ENCODE measurements at regions not wholly inside any gene's neighbourhood (a gene's known extent, or its start where the extent isn't known, plus 50 kb on each side); places are given as distances from the start of the nearest gene placed in this dataset.

DNA sequence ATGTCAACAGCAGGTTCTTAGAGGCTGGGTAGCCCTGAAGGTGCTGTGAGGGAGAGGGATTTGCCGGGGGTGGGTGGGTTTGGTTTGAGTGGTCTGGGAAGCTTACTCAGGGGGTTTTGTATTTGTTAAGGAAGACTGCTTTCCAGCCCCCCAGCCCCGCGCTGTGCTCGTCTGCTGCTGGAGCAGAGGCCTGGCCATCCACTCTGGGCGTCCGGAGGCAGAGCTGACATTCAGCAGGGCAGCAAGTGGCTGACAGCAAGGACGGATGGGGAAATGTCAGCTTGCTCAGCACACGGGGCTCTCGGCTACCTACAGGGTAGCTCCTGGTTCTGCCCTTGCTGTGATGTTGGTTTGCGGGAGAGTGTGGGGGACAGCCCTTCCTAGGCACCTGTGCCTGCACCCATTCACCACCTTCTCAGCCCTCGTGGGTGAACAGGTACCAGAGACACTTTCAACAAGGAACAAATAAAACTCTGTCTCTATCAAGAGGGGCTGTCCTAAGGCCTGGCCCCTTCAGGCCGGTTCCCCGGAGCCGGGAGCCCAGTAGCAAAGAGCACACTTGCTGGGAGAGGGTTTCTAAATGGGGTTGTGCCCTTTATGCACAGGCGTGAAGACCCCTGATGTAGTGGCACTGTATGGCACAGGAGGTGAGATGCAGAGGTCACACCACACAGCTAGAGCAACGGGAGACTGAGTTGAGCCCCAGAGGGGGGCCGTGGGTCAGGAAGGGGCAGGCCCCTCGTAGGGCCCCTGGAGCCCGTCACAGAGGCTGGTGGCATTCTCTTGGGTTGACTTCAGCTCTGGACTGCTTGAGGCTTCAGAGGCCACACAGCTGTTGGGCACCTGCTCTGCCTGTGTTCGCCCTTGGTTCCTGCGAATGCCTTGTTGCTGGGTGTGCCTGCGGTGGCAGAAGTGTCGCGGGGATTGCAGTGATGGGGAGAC is 72.2 kb upstream of the SHH start:
- no peak for DNase-seq (ENCODE audit: extremely low read depth, low read depth)

DNA sequence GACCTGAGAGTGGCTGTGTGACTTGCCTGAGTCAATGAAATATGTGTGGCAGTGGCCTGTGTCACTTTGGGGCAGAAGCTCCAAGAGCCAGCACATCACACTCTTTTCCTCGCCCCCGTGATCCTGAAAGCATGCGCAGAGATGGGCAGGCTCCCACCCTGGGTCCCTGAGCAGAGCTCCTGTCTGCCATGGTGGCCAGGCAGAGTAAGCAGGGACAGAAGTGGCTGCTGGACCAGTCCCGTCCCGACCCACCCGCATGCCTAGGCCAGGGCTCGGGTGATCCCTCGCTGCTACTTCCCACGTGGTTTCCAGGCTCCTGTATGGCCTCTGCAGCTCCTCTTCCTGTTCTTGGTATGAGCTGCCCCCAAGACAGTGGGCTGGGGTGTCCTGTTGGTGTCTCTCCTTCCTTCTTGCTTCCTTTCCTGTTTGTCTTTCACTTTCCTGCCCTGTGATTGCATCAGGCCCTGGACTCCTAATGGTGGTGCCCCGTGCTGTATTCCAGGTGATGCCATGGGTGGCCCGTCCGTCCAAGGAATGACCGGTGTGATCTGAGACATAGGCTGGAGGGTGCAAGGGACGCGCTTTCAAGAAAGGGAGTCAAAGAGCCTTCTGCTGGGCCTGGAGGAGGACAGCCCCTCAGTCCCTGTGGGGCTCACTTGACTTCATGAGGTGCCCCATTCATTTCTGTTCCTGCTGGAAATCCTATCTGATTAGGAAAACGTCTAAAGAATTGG is 71.4 kb upstream of the SHH start:
- no peak for DNase-seq (ENCODE audit: extremely low read depth, low read depth)

DNA sequence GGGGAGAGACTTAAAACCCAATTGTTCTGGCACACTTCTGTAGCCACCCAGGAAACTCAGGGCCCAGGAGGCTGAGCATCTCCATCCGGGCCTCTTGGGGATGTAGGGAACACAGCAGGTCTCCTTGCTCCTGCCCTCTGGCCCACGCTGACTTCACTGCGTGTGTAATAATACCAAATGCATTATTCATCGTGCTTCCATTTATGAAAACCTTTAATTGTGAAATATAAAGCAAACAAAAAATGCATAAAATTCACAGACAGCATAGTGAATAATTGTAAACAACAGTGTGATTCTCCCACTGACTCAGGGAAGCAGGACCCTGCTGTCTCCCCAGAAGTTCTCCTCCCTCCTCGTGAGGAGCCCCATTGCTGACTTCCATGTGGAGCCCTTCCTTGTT is 70.3 kb upstream of the SHH start:
- no peak for DNase-seq (ENCODE audit: extremely low read depth, low read depth)

DNA sequence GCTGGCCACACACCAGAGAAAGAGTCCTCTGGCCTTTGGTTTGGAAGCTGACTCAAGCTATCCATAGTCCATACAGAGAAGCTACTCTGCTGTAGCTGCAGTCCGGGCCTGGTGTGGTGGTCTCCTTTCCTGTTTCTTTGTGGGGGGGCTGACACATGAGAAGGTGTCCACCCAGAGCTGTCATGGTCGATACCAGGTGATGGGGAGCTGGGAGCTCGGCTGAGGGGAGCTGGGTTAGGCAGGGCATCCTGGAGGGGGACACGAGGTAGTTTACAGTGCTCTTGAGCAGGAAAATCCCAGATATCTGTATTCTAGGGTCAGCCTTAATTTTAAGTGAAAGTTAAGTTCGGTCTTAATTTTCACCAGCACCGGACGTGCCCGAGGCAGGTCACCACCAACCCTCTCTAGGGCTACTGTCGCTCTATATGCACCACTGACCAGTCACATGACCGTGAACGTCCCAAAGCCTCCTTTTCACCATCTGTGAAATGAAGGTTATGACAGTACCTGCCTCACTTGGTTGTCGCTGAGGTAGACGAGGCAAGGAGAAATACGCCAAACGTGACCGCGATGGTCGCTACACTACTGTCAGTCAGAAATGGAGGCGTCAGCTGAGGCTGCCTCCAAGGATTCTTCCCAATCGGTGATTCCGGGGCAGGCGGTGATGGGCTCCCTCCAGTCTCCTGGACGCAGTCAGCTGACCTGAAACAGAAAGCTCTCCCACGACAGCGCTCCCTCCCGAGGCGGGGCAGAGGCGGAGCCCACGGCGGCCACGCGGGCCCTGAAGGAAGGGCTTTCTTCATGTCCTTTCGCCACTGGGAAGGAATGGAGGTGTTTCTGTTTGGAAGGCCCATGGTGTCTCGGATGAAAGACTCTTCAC is 69.4 kb upstream of the SHH start:
- no peak for DNase-seq (ENCODE audit: extremely low read depth, low read depth)

- DNase-seq (ENCODE audit: extremely low read depth, low read depth): no peak
Observed at GRCh38 chr7:155880721-155881120, 68.5 kb upstream of the SHH start.

DNA sequence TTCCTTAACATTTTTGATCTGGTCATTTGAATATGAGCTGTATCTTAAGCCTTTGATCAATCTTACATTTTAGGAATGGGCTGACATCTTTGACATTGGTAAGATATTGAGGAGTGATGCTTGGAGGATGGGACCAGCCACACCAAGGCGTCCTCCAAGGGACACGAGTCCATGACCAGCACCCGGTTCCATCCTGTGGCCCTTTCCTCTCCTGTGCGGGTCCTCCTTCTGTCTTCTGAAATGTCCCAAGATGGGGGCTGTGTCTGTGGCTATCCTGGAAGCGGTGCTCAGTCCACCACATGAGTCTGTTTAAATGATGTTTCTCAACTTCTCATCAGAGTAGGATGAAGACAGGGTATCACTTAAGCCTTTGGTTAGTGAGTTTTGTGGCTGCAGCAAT is 67.3 kb upstream of the SHH start:
- DNase-seq (ENCODE audit: extremely low read depth, low read depth): no peak

DNA sequence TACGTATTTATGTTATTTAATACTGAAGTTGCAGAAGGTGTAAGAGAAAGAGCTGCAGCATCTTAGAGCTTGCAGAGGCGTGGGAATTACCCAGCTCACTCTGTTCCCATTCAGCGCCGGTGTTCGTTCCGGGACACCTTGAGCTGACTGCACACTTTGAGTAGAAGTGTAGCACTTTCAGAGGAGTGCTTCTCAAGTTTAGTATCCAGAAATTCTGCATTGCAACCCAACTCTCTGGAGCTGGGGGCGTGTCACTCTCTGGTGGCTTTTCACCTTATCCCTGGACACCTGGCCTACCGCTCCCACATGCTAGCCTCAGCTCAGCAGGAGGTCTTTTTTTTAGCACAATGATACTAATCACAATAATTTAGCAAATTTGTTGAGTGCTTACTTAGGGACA is 66.4 kb upstream of the SHH start:
- no peak for DNase-seq (ENCODE audit: extremely low read depth, low read depth)

GRCh38 chr7:155878250-155878649 is 66.0 kb upstream of the SHH start:
- DNase-seq (ENCODE audit: extremely low read depth, low read depth): no peak

- no peak for DNase-seq (ENCODE audit: extremely low read depth, low read depth)
Observed at GRCh38 chr7:155877167-155877566, 64.9 kb upstream of the SHH start.

DNA sequence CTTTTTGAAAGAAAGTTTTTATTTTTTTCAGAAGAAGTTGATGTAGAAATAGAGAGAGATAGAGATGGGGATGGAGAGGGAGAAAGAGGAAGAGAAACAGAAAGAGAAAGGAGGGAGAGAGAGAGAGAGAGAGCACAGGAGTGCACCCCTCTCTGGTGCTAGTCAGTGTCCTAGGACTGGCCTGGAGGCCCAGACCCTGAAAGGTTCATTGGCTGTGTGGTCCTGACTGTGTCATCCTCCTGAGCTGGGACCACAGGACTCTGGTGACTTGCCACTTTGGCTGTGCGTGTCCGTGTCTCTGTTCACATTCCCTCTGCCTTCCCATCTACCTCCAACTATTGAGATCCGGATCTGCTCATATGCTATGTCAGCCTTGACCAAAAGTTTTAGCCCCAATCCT is 62.1 kb upstream of the SHH start:
- DNase-seq (ENCODE audit: extremely low read depth, low read depth): no peak

DNA sequence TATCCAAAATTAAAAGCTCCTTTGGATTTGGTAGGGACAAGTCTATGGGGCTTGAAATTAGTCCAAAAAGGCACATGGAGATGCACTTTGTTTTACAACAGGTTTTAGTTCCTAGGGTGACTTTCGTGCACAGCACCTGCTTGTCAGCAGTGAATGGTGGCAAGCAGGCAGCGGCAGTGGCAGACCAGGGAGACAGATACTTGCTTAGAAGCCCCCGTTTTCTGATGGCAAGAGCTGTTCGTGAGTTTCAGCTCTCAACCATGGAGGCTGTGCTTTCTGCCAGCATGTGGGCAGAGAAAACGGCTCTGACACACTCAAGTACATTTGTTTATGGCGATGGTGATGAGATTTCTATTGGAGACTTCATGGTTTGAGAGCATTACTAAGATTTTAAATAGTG is 61.7 kb upstream of the SHH start:
- DNase-seq (ENCODE audit: extremely low read depth, low read depth): no peak

GRCh38 chr7:155872678-155873369 is 60.6 kb upstream of the SHH start:
- DNase-seq (ENCODE audit: extremely low read depth, low read depth): no peak

DNA sequence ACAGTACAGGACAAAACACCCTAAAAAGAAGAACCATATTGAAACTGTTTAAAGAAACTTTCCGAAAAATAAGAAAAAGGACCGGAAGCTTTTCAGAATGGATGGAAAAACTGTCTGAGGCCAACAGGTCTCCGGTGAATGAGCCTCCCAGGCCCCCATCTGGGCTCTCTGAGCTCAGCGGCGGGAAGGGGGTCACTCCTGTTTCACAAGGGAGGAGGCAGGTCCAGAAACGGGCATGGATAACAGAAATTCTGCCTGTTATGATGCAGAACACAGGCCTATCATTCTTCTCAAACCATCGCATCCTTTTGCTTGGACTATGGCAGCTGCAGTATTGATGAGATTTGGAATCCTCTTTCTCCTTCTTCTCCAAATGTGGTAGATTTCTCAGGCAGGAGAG is 58.9 kb upstream of the SHH start:
- no peak for DNase-seq (ENCODE audit: extremely low read depth, low read depth)

DNA sequence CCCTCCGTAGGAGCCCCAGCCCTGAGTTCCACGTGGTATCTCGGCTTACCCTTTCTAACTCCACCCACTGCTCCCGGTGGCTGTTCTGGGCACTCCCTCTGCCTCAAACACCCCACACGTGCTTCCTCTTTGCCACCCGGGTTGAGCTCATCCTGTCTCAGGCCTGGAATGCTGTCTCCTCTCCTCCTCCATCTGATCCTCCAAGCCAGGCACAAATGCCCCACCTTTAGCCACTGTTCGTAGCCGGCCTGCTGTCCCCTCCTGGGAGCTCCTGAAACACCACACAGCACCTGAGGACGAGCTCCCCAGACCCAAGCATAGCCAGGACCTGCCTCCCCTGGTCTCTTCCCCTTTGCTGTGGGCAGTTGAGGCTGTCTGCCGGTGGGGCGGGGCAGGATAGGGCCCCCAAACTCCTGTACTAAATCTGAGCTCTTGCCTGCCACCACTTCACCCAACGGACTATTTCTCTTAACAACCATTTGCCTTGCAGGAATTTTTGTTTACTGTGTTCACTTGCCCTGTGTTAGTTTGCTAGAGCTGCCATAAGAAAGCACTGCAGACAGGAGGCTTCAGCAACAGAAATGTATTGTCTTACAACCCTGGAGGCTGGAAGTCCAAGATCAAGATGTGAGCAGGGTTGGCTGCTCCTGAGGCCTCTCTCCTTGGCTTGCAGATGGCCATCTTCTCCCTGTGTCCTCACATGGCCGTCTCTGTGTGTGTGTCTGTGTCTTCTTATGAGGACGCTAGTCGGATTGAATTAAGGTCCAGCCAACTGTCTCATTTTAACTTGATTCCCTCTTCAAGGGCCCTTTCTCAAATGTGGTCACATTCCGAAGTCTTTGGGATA is 58.3 kb upstream of the SHH start:
- no peak for DNase-seq (ENCODE audit: extremely low read depth, low read depth)

DNA sequence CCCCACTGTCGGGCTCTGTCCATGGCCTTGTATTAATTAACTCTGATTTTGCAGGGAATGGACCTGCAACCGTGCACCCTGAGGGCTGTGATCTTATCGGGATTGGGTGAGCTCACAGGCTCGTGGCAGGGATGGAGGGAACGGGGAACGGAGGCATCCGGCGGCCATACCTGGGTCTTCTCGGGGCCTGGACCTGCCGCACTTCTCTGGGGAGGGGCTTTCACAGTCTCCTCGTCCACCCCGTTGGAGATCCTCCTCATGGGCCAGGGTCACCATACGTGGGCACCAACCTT is 57.5 kb upstream of the SHH start:
- no peak for DNase-seq (ENCODE audit: extremely low read depth, low read depth)

DNA sequence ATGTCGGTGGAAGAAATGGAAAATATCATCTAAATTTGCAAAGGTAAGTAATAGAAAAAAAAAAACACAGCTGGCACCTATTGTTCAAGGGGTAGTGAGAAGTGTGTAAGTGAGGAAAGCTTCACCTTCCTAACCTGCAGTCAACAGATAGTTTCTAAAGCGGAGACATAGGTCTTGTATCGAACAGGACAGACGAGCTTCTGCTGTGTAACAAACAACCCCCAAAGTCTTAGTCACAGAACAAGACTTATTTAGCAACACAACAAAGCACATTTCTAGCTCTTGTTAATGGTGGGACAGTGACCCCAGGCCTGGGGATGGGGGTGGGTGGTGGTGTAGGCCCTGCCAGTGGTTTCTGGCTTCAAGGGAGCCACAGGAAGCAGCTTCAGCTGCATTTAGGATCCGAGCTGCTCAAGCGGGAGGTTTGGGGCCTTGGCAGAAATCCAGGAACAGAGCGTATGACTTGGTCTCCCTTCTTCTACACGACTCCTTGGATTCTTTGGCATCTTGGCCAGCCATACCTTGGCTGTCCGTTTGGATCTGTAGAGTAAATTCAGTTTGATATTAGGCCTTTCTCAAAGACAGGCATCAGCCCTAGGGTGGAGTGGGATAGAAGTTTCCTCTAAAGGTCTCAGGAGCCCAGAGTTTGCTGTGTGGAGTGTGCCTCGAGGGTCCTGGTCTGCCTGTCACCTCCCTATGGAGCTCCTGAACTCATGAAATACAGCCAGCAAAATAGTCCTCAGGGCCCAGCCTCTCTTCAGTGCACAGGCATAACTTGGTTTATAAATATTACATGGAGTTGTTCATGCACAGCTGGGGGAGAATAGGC is 56.9 kb upstream of the SHH start:
- no peak for DNase-seq (ENCODE audit: extremely low read depth, low read depth)

- no peak for DNase-seq (ENCODE audit: extremely low read depth, low read depth)
Observed at GRCh38 chr7:155867734-155868400, 55.6 kb upstream of the SHH start.

- DNase-seq (ENCODE audit: extremely low read depth, low read depth): no peak
Observed at GRCh38 chr7:155867280-155867679, 55.0 kb upstream of the SHH start.
